H1 (cell line): ENCODE measurements at regions not wholly inside any gene's neighbourhood (a gene's known extent, or its start where the extent isn't known, plus 50 kb on each side); places are given as distances from the start of the nearest gene placed in this dataset.

ENCODE experiments used
- CTCF ChIA-PET: fragments of 300-600 bp; sonication (Branson Sonifier 250); formaldehyde crosslinking; loops from one replicate; lab custom pipeline; 2021; ENCODE audit not compliant: partially characterized antibody; lab: Charles Lee
- POLR2A ChIA-PET: fragments of 300-600 bp; sonication (Branson Sonifier 250); formaldehyde crosslinking; loops from one replicate; lab custom pipeline; 2021; ENCODE audit warnings: inconsistent platforms; ENCODE audit not compliant: partially characterized antibody; lab: Charles Lee
- DNase-seq, 2 experiments: peaks; one replicate each; pipeline versions ENCODE4 v3.0.0 to v3.0.0-alpha.2; 2010 to 2022; ENCODE audit warnings: low spot score in 2 of 2, low read depth in 1 of 2, mixed read lengths in 1 of 2
- FAIRE-seq: peaks from 2 replicates; lab custom pipeline; 2011; peaks lifted over from hg19 to GRCh38; lab: Jason Lieb, UNC
- H2AFZ ChIP-seq: 2 replicates; pipeline ENCODE4 v1.8.1; 2012; ENCODE audit warnings: low read length, inconsistent platforms
- H2AK5ac ChIP-seq: 2 replicates; pipeline ENCODE4 v1.6.1; 2013; ENCODE audit warnings: low read depth, low read length
- H2BK120ac ChIP-seq: replicated peaks from 2 replicates; pipeline ENCODE3; 2013; ENCODE audit warnings: low read depth, low read length, inconsistent platforms
- H2BK12ac ChIP-seq: 2 replicates; pipeline ENCODE4 v1.6.1; 2013; ENCODE audit warnings: low read depth, low read length
- H2BK15ac ChIP-seq: 2 replicates; pipeline ENCODE4 v1.6.1; 2013; ENCODE audit warnings: low read length
- H2BK20ac ChIP-seq: 2 replicates; pipeline ENCODE4 v1.6.1; 2013; ENCODE audit warnings: low read length
- H2BK5ac ChIP-seq: 2 replicates; pipeline ENCODE4 v1.6.1; 2013; ENCODE audit warnings: low read depth, low read length
- H3K14ac ChIP-seq: 2 replicates; pipeline ENCODE4 v1.6.1; 2013; ENCODE audit warnings: inconsistent platforms; ENCODE audit not compliant: insufficient read length
- H3K18ac ChIP-seq: 2 replicates; pipeline ENCODE4 v1.6.1; 2013; ENCODE audit warnings: low read length; ENCODE audit errors: extremely low read depth
- H3K23ac ChIP-seq: 2 replicates; pipeline ENCODE4 v1.6.1; 2013; ENCODE audit warnings: inconsistent platforms; ENCODE audit not compliant: insufficient read length
- H3K23me2 ChIP-seq: 2 replicates; pipeline ENCODE4 v1.6.1; 2013; ENCODE audit warnings: low read depth, low read length
- H3K27ac ChIP-seq: 2 replicates; pipeline ENCODE4 v1.6.1; 2011; ENCODE audit warnings: low read depth, low read length, inconsistent platforms
- H3K27me3 ChIP-seq, 4 experiments: replicated peaks in 1 of 4; 1 replicate in 1 of 4; 2 replicates in 3 of 4; pipeline versions ENCODE4 v1.6.1 to v1.8.1; 2011 to 2013; ENCODE audit warnings: low read length in 3 of 4, mild to moderate bottlenecking in 3 of 4, inconsistent platforms in 2 of 4, mixed read lengths in 2 of 4, moderate library complexity in 1 of 4; ENCODE audit not compliant: control insufficient read depth in 3 of 4, insufficient read depth in 3 of 4; ENCODE audit errors: extremely low read depth in 1 of 4
- H3K36me3 ChIP-seq, 4 experiments: 2 replicates each; pipeline versions ENCODE4 v1.6.1 to v1.8.1; 2011 to 2013; ENCODE audit warnings: mild to moderate bottlenecking in 4 of 4, low read length in 3 of 4, moderate library complexity in 2 of 4, control low read depth in 1 of 4, inconsistent platforms in 1 of 4; ENCODE audit not compliant: insufficient read depth in 4 of 4, control insufficient read depth in 2 of 4
- H3K4ac ChIP-seq: replicated peaks from 2 replicates; pipeline ENCODE3; 2013; ENCODE audit warnings: low read length, low read depth, mixed read lengths, inconsistent platforms; ENCODE audit not compliant: insufficient read length
- H3K4me1 ChIP-seq, 4 experiments: replicated peaks in 1 of 4; 1 replicate in 1 of 4; 2 replicates in 3 of 4; pipeline versions ENCODE4 v1.6.1 to v1.8.1; 2011 to 2013; ENCODE audit warnings: low read length in 3 of 4, inconsistent platforms in 2 of 4, mixed read lengths in 1 of 4; ENCODE audit not compliant: insufficient read depth in 4 of 4, control insufficient read depth in 3 of 4
- H3K4me2 ChIP-seq, 2 experiments: 2 replicates each; pipeline versions ENCODE4 v1.6.1 to v1.8.1; 2011 to 2013; ENCODE audit warnings: low read depth in 2 of 2, low read length in 2 of 2, control low read depth in 1 of 2, inconsistent platforms in 1 of 2, mild to moderate bottlenecking in 1 of 2; ENCODE audit not compliant: insufficient read depth in 1 of 2
- H3K4me3 ChIP-seq, 4 experiments: fragments of 200-600, 300-600 bp in 1 of 4; sonication (generic), shearing (Covaris generic), sonication (Bioruptor Twin) in 1 of 4; 2 replicates each; pipeline versions ENCODE4 v1.5.1 to v1.8.1; 2011 to 2016; ENCODE audit warnings: low read length in 4 of 4, low read depth in 3 of 4, control low read depth in 2 of 4, inconsistent platforms in 2 of 4, mild to moderate bottlenecking in 2 of 4, mixed read lengths in 1 of 4, moderate library complexity in 1 of 4; ENCODE audit not compliant: insufficient read depth in 2 of 4; ENCODE audit errors: extremely low read depth in 1 of 4
- H3K56ac ChIP-seq: replicated peaks from 2 replicates; pipeline ENCODE3; 2013; ENCODE audit warnings: low read depth, mild to moderate bottlenecking, mixed read lengths, low read length, inconsistent platforms; ENCODE audit not compliant: insufficient read length
- H3K79me1 ChIP-seq: 2 replicates; pipeline ENCODE4 v1.6.1; 2013; ENCODE audit warnings: low read depth, low read length, control low read depth
- H3K79me2 ChIP-seq, 2 experiments: 2 replicates each; pipeline versions ENCODE4 v1.6.1 to v1.8.1; 2012 to 2013; ENCODE audit warnings: low read length in 2 of 2, mild to moderate bottlenecking in 2 of 2, inconsistent platforms in 1 of 2; ENCODE audit not compliant: insufficient read depth in 2 of 2, control insufficient read depth in 1 of 2
- H3K9ac ChIP-seq, 4 experiments: replicated peaks in 1 of 4; 1 replicate in 1 of 4; 2 replicates in 3 of 4; pipeline versions ENCODE4 v1.6.1 to v1.8.1; 2011 to 2013; ENCODE audit warnings: low read depth in 3 of 4, low read length in 3 of 4, control low read depth in 2 of 4, mild to moderate bottlenecking in 2 of 4, moderate library complexity in 2 of 4, inconsistent platforms in 1 of 4; ENCODE audit errors: extremely low read depth in 1 of 4
- H3K9me3 ChIP-seq, 2 experiments: 2 replicates each; pipeline versions ENCODE4 v1.6.1 to v1.8.1; 2012 to 2013; ENCODE audit warnings: mild to moderate bottlenecking in 2 of 2, moderate library complexity in 2 of 2, control low read depth in 1 of 2, inconsistent platforms in 1 of 2, low read depth in 1 of 2, low read length in 1 of 2, mixed read lengths in 1 of 2; ENCODE audit not compliant: insufficient read depth in 2 of 2
- H4K20me1 ChIP-seq, 2 experiments: replicated peaks in 1 of 2; 2 replicates each; pipeline versions ENCODE3 to v1.8.1; 2011 to 2013; ENCODE audit warnings: inconsistent platforms in 2 of 2, low read length in 2 of 2, mild to moderate bottlenecking in 1 of 2; ENCODE audit not compliant: insufficient read depth in 2 of 2, control insufficient read depth in 1 of 2
- H4K5ac ChIP-seq: 2 replicates; pipeline ENCODE4 v1.6.1; 2013; ENCODE audit warnings: low read length, low read depth, mixed read lengths, inconsistent platforms; ENCODE audit not compliant: insufficient read length
- H4K8ac ChIP-seq: 2 replicates; pipeline ENCODE4 v1.8.0; 2013; ENCODE audit warnings: mild to moderate bottlenecking, moderate library complexity, low read length, inconsistent platforms; ENCODE audit not compliant: insufficient read depth; ENCODE audit errors: extremely low read depth
- H4K91ac ChIP-seq: replicated peaks from 2 replicates; pipeline ENCODE3; 2013; ENCODE audit warnings: low read length, mixed read lengths, inconsistent platforms; ENCODE audit not compliant: insufficient read length
- CHD1 ChIP-seq: IDR thresholded peaks from 2 replicates; pipeline ENCODE4 v1.6.1; 2012; ENCODE audit warnings: low read depth, low read length, improper control_type of control experiment
- WGBS, 2 experiments: shearing (Covaris generic) in 1 of 2; methylation state at CpG; one replicate each; pipeline versions ENCODE4 v1.1.6 to v1.1.7; 2013 to 2015; ENCODE audit warnings: low lambda C conversion rate in 2 of 2, mixed read lengths in 2 of 2, inconsistent platforms in 1 of 2, low coverage in 1 of 2, missing lambda C conversion rate in 1 of 2; ENCODE audit not compliant: insufficient replicate concordance in 2 of 2, insufficient coverage in 1 of 2, insufficient read length in 1 of 2; ENCODE audit errors: extremely low coverage in 1 of 2, missing lambda C conversion rate in 1 of 2; 5-methylcytosine and 5-hydroxymethylcytosine counted together

DNA sequence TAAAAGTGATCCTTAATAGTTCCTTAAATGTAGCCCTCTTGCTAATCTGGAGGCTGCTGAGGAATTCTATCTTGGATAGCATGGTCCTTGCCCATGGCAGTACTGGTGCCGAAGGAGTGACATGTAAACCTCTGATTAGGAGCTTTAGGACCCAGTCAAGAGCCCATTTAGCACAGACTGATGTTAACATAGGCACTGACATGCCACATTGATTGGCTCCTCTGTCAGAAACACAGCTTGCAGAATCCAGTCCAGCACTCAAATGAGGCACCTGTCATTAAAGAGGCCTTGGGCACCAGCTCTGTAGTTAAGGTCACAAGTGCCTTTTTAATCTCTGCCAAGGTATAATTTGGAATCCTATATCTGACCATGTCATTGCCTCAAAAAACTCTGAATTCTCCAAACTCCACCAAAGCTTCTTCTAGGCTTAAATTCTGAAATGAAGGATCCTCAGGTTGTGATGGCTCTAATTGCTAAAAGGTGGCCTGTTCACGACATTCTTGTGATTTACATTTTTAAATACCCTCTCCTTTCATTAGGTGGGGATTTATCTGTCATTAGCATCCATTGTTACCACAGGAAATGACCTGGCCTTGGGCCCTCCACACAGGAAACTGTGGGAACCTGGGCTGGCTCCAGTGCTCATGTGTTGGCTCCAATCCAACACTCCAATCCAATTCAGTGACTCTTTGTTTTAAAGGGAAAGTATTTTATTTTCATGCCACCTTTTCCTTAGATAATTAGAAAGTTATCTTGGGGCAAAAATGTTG, 57.3 kb upstream of the RNF7 start:
- H4K91ac ChIP-seq = no peak overlapping the region
- POLR2A ChIA-PET = interaction anchor here (1.6 kb wide), 1 partner anchor 9 kb away, joined by 5 read pairs; no protein-coding TSS in a partner anchor
- H3K18ac ChIP-seq = no peak overlapping the region
- no peak overlapping the region for H3K14ac ChIP-seq
- no peak overlapping the region for H2BK20ac ChIP-seq
- no peak overlapping the region for H3K9ac ChIP-seq
- no peak overlapping the region for H2AK5ac ChIP-seq
- no peak overlapping the region for H3K56ac ChIP-seq
- no peak overlapping the region for H2BK15ac ChIP-seq
- no peak overlapping the region for H4K8ac ChIP-seq
- 48% methylated on average over 2 of the region's 2 CpGs; no CpG with 5 or more reads in 1 of the 2 experiments for WGBS, 2 experiments
- TF ChIP-seq CHD1 = no peak
- H2AFZ ChIP-seq = no peak overlapping the region
- H4K20me1 ChIP-seq = no peaks in the 10 kb centered on the region
- no peaks in the 10 kb centered on the region for H3K23me2 ChIP-seq
- no peak overlapping the region for H4K5ac ChIP-seq
- H3K4ac ChIP-seq = no peak overlapping the region
- no peak overlapping the region for H3K4me2 ChIP-seq
- H3K4me3 ChIP-seq = no peak overlapping the region
- H3K27ac ChIP-seq = no peak overlapping the region
- DNase-seq = peak in 1 of 2 experiments; percentile 13
- no peak overlapping the region; the same call in 1 of the 2 replicates for H2BK5ac ChIP-seq
- no peaks in the 10 kb centered on the region for H3K36me3 ChIP-seq
- H3K9me3 ChIP-seq = no peaks in the 10 kb centered on the region
- H3K23ac ChIP-seq = no peak overlapping the region
- no peak overlapping the region for H2BK12ac ChIP-seq
- H3K4me1 ChIP-seq = peaks cover 0 to 6% (median 4%) of the 10 kb centered on the region in 4 experiments; a peak in 2 of 7 replicates
- CTCF ChIA-PET = no interaction called here
- no peaks in the 10 kb centered on the region for H3K27me3 ChIP-seq
- H3K79me2 ChIP-seq = no peaks in the 10 kb centered on the region
- H3K79me1 ChIP-seq = no peaks in the 10 kb centered on the region
- no peak for FAIRE-seq
- H2BK120ac ChIP-seq = no peak overlapping the region
